Body of pancreas (tissue), 4 donors: ENCODE measurements at regions not wholly inside any gene's neighbourhood (a gene's known extent, or its start where the extent isn't known, plus 50 kb on each side); places are given as distances from the start of the nearest gene placed in this dataset.

ENCODE experiments used
- ATAC-seq: fragments of 150-250 bp; one replicate; pipeline ENCODE4 v1.9.1; 2016
- DNase-seq, 4 donors: peaks; one replicate each; pipeline ENCODE4 v3.0.0-alpha.2; 2019
- H3K27ac ChIP-seq, 4 donors: fragments of 200-600 bp; sonication (generic); 1 replicate in 3 of 4; 2 replicates in 1 of 4; pipeline versions ENCODE4 v1.5.1 to v1.6.1; 2016 to 2019; ENCODE audit warnings: mild to moderate bottlenecking in 1 of 4, mixed read lengths in 1 of 4, moderate library complexity in 1 of 4
- H3K27me3 ChIP-seq, 2 donors: fragments of 200-600 bp; sonication (generic); one replicate each; pipeline ENCODE4 v1.6.0; 2016; ENCODE audit warnings: mild to moderate bottlenecking in 1 of 2
- H3K36me3 ChIP-seq, 2 donors: fragments of 200-600 bp; sonication (generic); replicated peaks in 1 of 2; 2 replicates each; pipeline ENCODE4 v1.5.1; 2016; ENCODE audit warnings: low read depth in 2 of 2; ENCODE audit not compliant: insufficient read depth in 1 of 2
- H3K4me1 ChIP-seq: fragments of 200-600 bp; sonication (generic); one replicate; pipeline ENCODE4 v1.6.0; 2016
- H3K4me3 ChIP-seq, 2 donors: fragments of 200-600 bp; sonication (generic); 1 replicate in 1 of 2; 2 replicates in 1 of 2; pipeline ENCODE4 v1.5.1; 2016 to 2019
- H3K9me3 ChIP-seq, 3 donors: fragments of 200-600 bp; sonication (generic); 1 replicate in 2 of 3; 2 replicates in 1 of 3; pipeline ENCODE4 v1.5.1; 2016
- CTCF ChIP-seq, 7 experiments: fragments of 450-650 bp in 4 of 7; fragments of 200-600 bp in 3 of 7; sonication (generic) in 3 of 7; IDR thresholded peaks; one replicate each; pipeline ENCODE4 v1.5.1; 2016 to 2019; ENCODE audit warnings: antibody characterized with exemption in 7 of 7
- POLR2A ChIP-seq, 3 donors: fragments of 450-650 bp; IDR thresholded peaks; one replicate each; pipeline ENCODE4 v1.6.1; 2016; ENCODE audit warnings: antibody characterized with exemption in 3 of 3, mild to moderate bottlenecking in 2 of 3
- WGBS, 2 donors: methylation state at CpG; one replicate each; pipeline ENCODE4 v1.1.5; 2017; 5-methylcytosine and 5-hydroxymethylcytosine counted together
- intact Hi-C: fragments of 100-400 bp; cut with DNase I; formaldehyde crosslinking; loops from one replicate; pipeline ENCODE4 v1.15.1; 2023

- no peak for ATAC-seq
- Histone ChIP-seq H3K4me1 (no peaks in the 10 kb centered on the region), H3K36me3 (no peaks in the 10 kb centered on the region), H3K27ac (no peak overlapping the region), H3K27me3 (no peaks in the 10 kb centered on the region), H3K4me3 (no peak overlapping the region), H3K9me3 (no peaks in the 10 kb centered on the region)
- intact Hi-C loops: no loop called here
- 93% methylated on average over 5 of the region's 5 CpGs for whole genome bisulfite sequencing, 2 donors
- DNase-seq: no peak
- TF ChIP-seq POLR2A (IDR thresholded peaks at IDR 0.05) (no peak), CTCF (IDR thresholded peaks at IDR 0.05) (no peak)
Observed at GRCh38 chr2:8451273-8451672, 230.6 kb upstream of the ID2 start.

GRCh38 chr2:8452296-8452695, 229.6 kb upstream of the ID2 start:
- no peaks in the 10 kb centered on the region for H3K4me1 ChIP-seq
- no peaks in the 10 kb centered on the region for H3K27me3 ChIP-seq
- WGBS, 2 donors: 70 to 73% methylated on average over 4 to 5 of the region's 5 CpGs
- no peak for TF ChIP-seq CTCF (IDR thresholded peaks at IDR 0.05)
- TF ChIP-seq POLR2A (IDR thresholded peaks at IDR 0.05): no peak
- DNase-seq (no peak), ATAC-seq (no peak)
- intact Hi-C loops: no loop called here
- no peak overlapping the region for H3K4me3 ChIP-seq
- H3K27ac ChIP-seq: no peak overlapping the region
- no peaks in the 10 kb centered on the region for H3K9me3 ChIP-seq
- no peaks in the 10 kb centered on the region for H3K36me3 ChIP-seq

- Histone ChIP-seq H3K27me3 (no peaks in the 10 kb centered on the region), H3K27ac (no peak overlapping the region), H3K4me1 (peaks cover 8% of the 10 kb centered on the region), H3K4me3 (no peak overlapping the region), H3K9me3 (peaks cover 0 to 4% (median 0%) of the 10 kb centered on the region in 3 donors), H3K36me3 (no peaks in the 10 kb centered on the region)
- ATAC-seq (no peak), DNase-seq (no peak)
- TF ChIP-seq CTCF (IDR thresholded peaks at IDR 0.05): no peak
- TF ChIP-seq POLR2A (IDR thresholded peaks at IDR 0.05): no peak
- intact Hi-C loops: no loop called here
- WGBS, 2 donors: 84 to 86% methylated on average over 15 of the region's 15 CpGs
Observed at GRCh38 chr2:8452979-8453903, 228.6 kb upstream of the ID2 start.

GRCh38 chr2:8453904-8454302, 228.0 kb upstream of the ID2 start:
- no peaks in the 10 kb centered on the region for H3K27me3 ChIP-seq
- H3K9me3 ChIP-seq: peaks cover 0 to 4% (median 0%) of the 10 kb centered on the region in 3 donors
- peaks cover 14% of the 10 kb centered on the region for H3K4me1 ChIP-seq
- TF ChIP-seq CTCF (IDR thresholded peaks at IDR 0.05) (no peak), POLR2A (IDR thresholded peaks at IDR 0.05) (no peak)
- DNase-seq: no peak
- no peak for ATAC-seq
- no peak overlapping the region for H3K4me3 ChIP-seq
- WGBS, 2 donors: 71 to 87% methylated on average over 7 to 12 of the region's 12 CpGs
- intact Hi-C loops: no loop called here
- H3K36me3 ChIP-seq: no peaks in the 10 kb centered on the region
- no peak overlapping the region for H3K27ac ChIP-seq

- DNase-seq: no peak
Observed at GRCh38 chr2:8454797-8455196, 227.1 kb upstream of the ID2 start.

More at GRCh38 chr2:8454797-8455196, 227.1 kb upstream of the ID2 start:
- intact Hi-C loops: no loop called here
- 86 to 96% methylated on average over 6 of the region's 6 CpGs for WGBS, 2 donors
- peaks cover 20% of the 10 kb centered on the region for H3K4me1 ChIP-seq
- TF ChIP-seq CTCF (IDR thresholded peaks at IDR 0.05) (no peak), POLR2A (IDR thresholded peaks at IDR 0.05) (no peak)
- H3K4me3 ChIP-seq: no peak overlapping the region
- ATAC-seq: no peak
- peaks cover 0 to 4% (median 0%) of the 10 kb centered on the region in 3 donors for H3K9me3 ChIP-seq
- no peak overlapping the region for H3K27ac ChIP-seq
- no peaks in the 10 kb centered on the region for H3K27me3 ChIP-seq
- H3K36me3 ChIP-seq: no peaks in the 10 kb centered on the region
